Right atrium auricular region (tissue), 2 donors: ENCODE measurements at regions not wholly inside any gene's neighbourhood (a gene's known extent, or its start where the extent isn't known, plus 50 kb on each side); places are given as distances from the start of the nearest gene placed in this dataset.
"Not testable (repeated sequence)": the region's sequence is repeated elsewhere in the genome, so short reads cannot be mapped to it uniquely, and the experiment has no call there.

Experiments used
- DNase-seq: peaks from one replicate; pipeline ENCODE4 v3.0.0-alpha.2; 2019; ENCODE audit warnings: low spot score
- H3K27ac ChIP-seq, 2 donors: fragments of 200-600 bp; sonication (generic); 1 replicate in 1 of 2; 2 replicates in 1 of 2; pipeline ENCODE4 v1.5.1; 2016 to 2019
- H3K27me3 ChIP-seq, 2 donors: fragments of 200-600 bp; sonication (generic); one replicate each; pipeline versions ENCODE4 v1.5.1 to v1.6.0; 2017 to 2019
- H3K36me3 ChIP-seq: fragments of 200-600 bp; sonication (generic); one replicate; pipeline ENCODE4 v1.5.1; 2016
- H3K4me1 ChIP-seq, 2 donors: fragments of 200-600 bp; sonication (generic); one replicate each; pipeline versions ENCODE4 v1.5.1 to v1.6.0; 2017 to 2019
- H3K4me3 ChIP-seq, 2 donors: fragments of 200-600 bp; sonication (generic); 1 replicate in 1 of 2; 2 replicates in 1 of 2; pipeline ENCODE4 v1.5.1; 2017 to 2019; ENCODE audit warnings: mild to moderate bottlenecking in 1 of 2, moderate library complexity in 1 of 2
- H3K9me3 ChIP-seq, 2 donors: fragments of 200-600 bp; sonication (generic); one replicate each; pipeline ENCODE4 v1.5.1; 2019
- CTCF ChIP-seq, 2 donors: fragments of 200-600 bp; sonication (generic); IDR thresholded peaks; one replicate each; pipeline ENCODE4 v1.5.1; 2019; ENCODE audit warnings: antibody characterized with exemption in 2 of 2

DNA sequence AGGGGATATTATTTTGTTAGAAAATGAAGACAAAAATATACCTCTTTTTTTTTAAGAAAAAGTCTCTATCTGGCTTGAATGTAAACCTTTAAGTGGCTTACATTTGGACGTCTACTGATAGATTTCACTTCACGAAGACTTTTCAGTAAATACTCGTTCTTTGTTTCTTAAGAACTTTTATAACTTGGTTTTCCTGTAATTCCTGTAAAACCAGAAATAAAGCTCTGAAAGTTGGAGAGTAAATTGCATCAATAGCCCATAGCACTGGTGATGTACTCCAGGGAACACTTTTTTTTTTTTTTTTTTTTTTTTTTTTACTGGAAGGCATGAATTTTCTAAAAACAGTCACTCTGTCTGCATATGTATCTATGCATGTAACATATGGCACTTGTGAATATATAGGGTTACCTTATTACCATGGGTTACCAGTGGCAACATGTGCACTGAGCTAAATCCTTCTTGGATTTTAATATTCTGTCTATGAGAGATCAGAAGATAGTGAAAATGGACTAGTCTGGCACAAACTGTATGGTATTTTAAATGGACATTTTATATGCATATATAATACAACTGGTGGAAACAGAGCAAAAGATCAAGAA is 309.2 kb upstream of the TCF4 start:
- Histone ChIP-seq H3K36me3 (no peaks in the 10 kb centered on the region), H3K9me3 (no peaks in the 10 kb centered on the region), H3K27me3 (no peaks in the 10 kb centered on the region), H3K27ac (no peak overlapping the region), H3K4me1 (no peaks in the 10 kb centered on the region), H3K4me3 (no peak overlapping the region)
- TF ChIP-seq CTCF (IDR thresholded peaks at IDR 0.05): no peak
- DNase-seq: no peak

DNA sequence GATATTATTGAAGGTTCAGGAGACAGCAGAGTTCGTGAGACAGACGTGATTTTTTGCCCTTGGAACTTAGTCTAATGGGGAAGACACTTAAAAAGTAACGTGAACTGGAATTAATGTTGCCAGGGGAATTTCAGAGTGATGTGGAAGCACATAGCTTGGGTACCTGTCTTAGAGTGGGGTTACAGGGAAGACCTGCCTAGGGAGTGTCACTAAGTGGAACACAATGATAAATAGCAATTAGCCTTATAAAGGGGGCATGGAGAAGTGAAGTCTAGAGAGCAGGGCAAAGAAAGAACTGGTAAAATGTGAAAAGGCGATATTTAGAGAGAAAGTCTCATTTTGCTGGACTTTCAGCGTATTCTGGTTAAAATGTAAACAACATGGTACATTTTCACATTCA is 306.0 kb upstream of the TCF4 start:
- DNase-seq: no peak
- no peak for TF ChIP-seq CTCF (IDR thresholded peaks at IDR 0.05)
- no peaks in the 10 kb centered on the region for H3K9me3 ChIP-seq
- H3K36me3 ChIP-seq: no peaks in the 10 kb centered on the region
- H3K4me1 ChIP-seq: no peaks in the 10 kb centered on the region
- H3K27me3 ChIP-seq: no peaks in the 10 kb centered on the region
- H3K27ac ChIP-seq: no peak overlapping the region
- H3K4me3 ChIP-seq: no peak overlapping the region

- not testable (repeated sequence) for H3K36me3 ChIP-seq, H3K27me3 ChIP-seq, H3K4me1 ChIP-seq, H3K4me3 ChIP-seq, H3K27ac ChIP-seq, DNase-seq, H3K9me3 ChIP-seq
These were observed 305.1 kb upstream of the TCF4 start for GRCh38 chr18:55892862-55893813.

DNA sequence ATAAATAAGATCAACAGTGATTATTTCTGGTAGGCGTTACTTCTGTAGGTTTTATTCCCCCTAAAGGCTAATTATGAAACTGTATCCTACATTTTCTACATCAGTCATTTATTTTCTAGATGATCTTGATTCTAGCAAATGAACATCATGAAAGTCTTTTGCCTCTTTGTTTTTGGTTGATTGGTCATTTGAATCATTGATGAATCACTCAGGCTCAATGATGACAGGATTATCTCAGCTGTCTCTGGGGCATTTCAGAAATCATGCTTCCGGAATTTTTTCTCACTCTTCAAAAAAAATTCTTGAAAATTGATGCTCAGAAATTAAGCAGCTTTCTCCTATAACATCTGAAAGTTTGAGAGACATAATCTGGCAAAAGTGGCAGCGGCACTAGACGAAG is 298.9 kb upstream of the TCF4 start:
- Histone ChIP-seq H3K27ac (no peak overlapping the region), H3K4me1 (no peaks in the 10 kb centered on the region), H3K27me3 (no peaks in the 10 kb centered on the region), H3K4me3 (no peak overlapping the region), H3K9me3 (peaks cover 0 to 11% of the 10 kb centered on the region in 2 donors), H3K36me3 (no peaks in the 10 kb centered on the region)
- no peak for DNase-seq
- TF ChIP-seq CTCF (IDR thresholded peaks at IDR 0.05): no peak

- Histone ChIP-seq H3K4me3 (no peak overlapping the region), H3K9me3 (peaks cover 0 to 11% of the 10 kb centered on the region in 2 donors), H3K4me1 (no peaks in the 10 kb centered on the region), H3K36me3 (no peaks in the 10 kb centered on the region), H3K27ac (no peak overlapping the region), H3K27me3 (no peaks in the 10 kb centered on the region)
- no peak for TF ChIP-seq CTCF (IDR thresholded peaks at IDR 0.05)
- no peak for DNase-seq
These were observed 296.5 kb upstream of the TCF4 start for GRCh38 chr18:55884498-55884897.

GRCh38 chr18:55880617-55881016 is 292.6 kb upstream of the TCF4 start:
- TF ChIP-seq CTCF (IDR thresholded peaks at IDR 0.05): no peak
- no peak overlapping the region for H3K4me3 ChIP-seq

More at GRCh38 chr18:55880617-55881016, 292.6 kb upstream of the TCF4 start:
- Histone ChIP-seq H3K36me3 (no peaks in the 10 kb centered on the region), H3K27me3 (no peaks in the 10 kb centered on the region), H3K27ac (no peak overlapping the region), H3K4me1 (peaks cover 0 to 1% of the 10 kb centered on the region in 2 donors), H3K9me3 (no peaks in the 10 kb centered on the region)
- no peak for DNase-seq
